Endodermal cell (in vitro differentiated cells): ENCODE measurements at regions not wholly inside any gene's neighbourhood (a gene's known extent, or its start where the extent isn't known, plus 50 kb on each side); places are given as distances from the start of the nearest gene placed in this dataset.

Source experiments
- DNase-seq: peaks from one replicate; pipeline ENCODE4 v3.0.0-alpha.2; 2017
- H3K27ac ChIP-seq: 2 replicates; pipeline ENCODE4 v1.5.1; 2013; ENCODE audit warnings: mild to moderate bottlenecking, low read depth, low read length, moderate library complexity
- H3K27me3 ChIP-seq: 2 replicates; pipeline ENCODE4 v1.6.1; 2013; ENCODE audit warnings: mild to moderate bottlenecking, low read length, moderate library complexity; ENCODE audit not compliant: insufficient read depth, control insufficient read depth, poor library complexity, severe bottlenecking
- H3K36me3 ChIP-seq: 2 replicates; pipeline ENCODE4 v1.7.0; 2013; ENCODE audit warnings: mild to moderate bottlenecking, low read length, moderate library complexity; ENCODE audit not compliant: control insufficient read depth, insufficient read depth
- H3K4me1 ChIP-seq: one replicate; pipeline ENCODE4 v1.7.0; 2013; ENCODE audit warnings: low read length; ENCODE audit not compliant: control insufficient read depth, insufficient read depth
- H3K4me3 ChIP-seq: 2 replicates; pipeline ENCODE4 v1.5.1; 2013; ENCODE audit warnings: mild to moderate bottlenecking, low read length, moderate library complexity
- H3K9ac ChIP-seq: 2 replicates; pipeline ENCODE4 v1.6.1; 2013; ENCODE audit warnings: mild to moderate bottlenecking, low read length, moderate library complexity; ENCODE audit not compliant: poor library complexity, severe bottlenecking; ENCODE audit errors: extremely low read depth
- H3K9me3 ChIP-seq: 2 replicates; pipeline ENCODE4 v1.6.1; 2013; ENCODE audit warnings: mild to moderate bottlenecking, low read length, moderate library complexity; ENCODE audit not compliant: control insufficient read depth
- H3K27ac Mint-ChIP-seq: 2 replicates; pipeline ENCODE4 v1.8.0; 2020; ENCODE audit warnings: mixed read lengths
- H3K27me3 Mint-ChIP-seq: 2 replicates; pipeline ENCODE4 v1.8.0; 2021; ENCODE audit warnings: mild to moderate bottlenecking, mixed read lengths; ENCODE audit not compliant: insufficient read depth
- H3K36me3 Mint-ChIP-seq: 2 replicates; pipeline ENCODE4 v1.8.0; 2020; ENCODE audit warnings: low read depth, mixed read lengths
- H3K4me1 Mint-ChIP-seq: 2 replicates; pipeline ENCODE4 v1.8.0; 2020; ENCODE audit warnings: mixed read lengths
- H3K4me3 Mint-ChIP-seq: 2 replicates; pipeline ENCODE4 v1.8.0; 2020; ENCODE audit warnings: mild to moderate bottlenecking, moderate library complexity, mixed read lengths
- H3K9me3 Mint-ChIP-seq: 2 replicates; pipeline ENCODE4 v1.8.0; 2020; ENCODE audit warnings: mild to moderate bottlenecking, mixed read lengths
- WGBS, 2 experiments: methylation state at CpG; one replicate each; pipeline versions ENCODE4 v1.1.5 to v1.1.7; 2013; ENCODE audit warnings: missing lambda C conversion rate in 2 of 2, mixed read lengths in 1 of 2; ENCODE audit not compliant: insufficient coverage in 1 of 2, insufficient read length in 1 of 2; 5-methylcytosine and 5-hydroxymethylcytosine counted together
- TF ChIP-seq, protein P1 (sequence below): fragments of 200-600 bp; sonication (generic); conservative IDR thresholded peaks from 2 replicates; pipeline ENCODE4 v1.5.0; 2021; ENCODE audit warnings: antibody characterized with exemption, mild to moderate bottlenecking

- H3K4me1 ChIP-seq, result peaks cover 3% of the 10 kb centered on the region
- H3K27ac ChIP-seq, result no peak overlapping the region
- H3K9me3 ChIP-seq, result peaks cover 6% of the 10 kb centered on the region
- H3K4me3 Mint-ChIP-seq, result no peak overlapping the region
- DNase-seq, result no peak
- H3K36me3 Mint-ChIP-seq, result no peaks in the 10 kb centered on the region
- no peak overlapping the region for H3K27ac Mint-ChIP-seq
- peaks cover 6% of the 10 kb centered on the region for H3K9me3 Mint-ChIP-seq
- H3K27me3 Mint-ChIP-seq, result no peaks in the 10 kb centered on the region
- no peaks in the 10 kb centered on the region for H3K36me3 ChIP-seq
- H3K9ac ChIP-seq, result no peak overlapping the region
- H3K4me1 Mint-ChIP-seq, result peaks cover 16% of the 10 kb centered on the region
- H3K27me3 ChIP-seq, result no peaks in the 10 kb centered on the region
- 80 to 92% methylated on average over 1 of the region's 1 CpG for WGBS, 2 experiments
- TF ChIP-seq, protein P1, sequence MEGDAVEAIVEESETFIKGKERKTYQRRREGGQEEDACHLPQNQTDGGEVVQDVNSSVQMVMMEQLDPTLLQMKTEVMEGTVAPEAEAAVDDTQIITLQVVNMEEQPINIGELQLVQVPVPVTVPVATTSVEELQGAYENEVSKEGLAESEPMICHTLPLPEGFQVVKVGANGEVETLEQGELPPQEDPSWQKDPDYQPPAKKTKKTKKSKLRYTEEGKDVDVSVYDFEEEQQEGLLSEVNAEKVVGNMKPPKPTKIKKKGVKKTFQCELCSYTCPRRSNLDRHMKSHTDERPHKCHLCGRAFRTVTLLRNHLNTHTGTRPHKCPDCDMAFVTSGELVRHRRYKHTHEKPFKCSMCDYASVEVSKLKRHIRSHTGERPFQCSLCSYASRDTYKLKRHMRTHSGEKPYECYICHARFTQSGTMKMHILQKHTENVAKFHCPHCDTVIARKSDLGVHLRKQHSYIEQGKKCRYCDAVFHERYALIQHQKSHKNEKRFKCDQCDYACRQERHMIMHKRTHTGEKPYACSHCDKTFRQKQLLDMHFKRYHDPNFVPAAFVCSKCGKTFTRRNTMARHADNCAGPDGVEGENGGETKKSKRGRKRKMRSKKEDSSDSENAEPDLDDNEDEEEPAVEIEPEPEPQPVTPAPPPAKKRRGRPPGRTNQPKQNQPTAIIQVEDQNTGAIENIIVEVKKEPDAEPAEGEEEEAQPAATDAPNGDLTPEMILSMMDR, result no peak
- H3K4me3 ChIP-seq, result no peak overlapping the region
Measured at GRCh38 chr5:144105371-144105770, 65.1 kb downstream of the YIPF5 start.

GRCh38 chr5:144108131-144108530, 62.3 kb downstream of the YIPF5 start:
- Mint-ChIP-seq H3K4me3 (no peak overlapping the region), H3K36me3 (peaks cover 2% of the 10 kb centered on the region), H3K27ac (no peak overlapping the region), H3K27me3 (no peaks in the 10 kb centered on the region), H3K9me3 (peaks cover 11% of the 10 kb centered on the region), H3K4me1 (peaks cover 16% of the 10 kb centered on the region)
- Histone ChIP-seq H3K4me1 (peaks cover 3% of the 10 kb centered on the region), H3K9ac (no peak overlapping the region), H3K9me3 (peaks cover 23% of the 10 kb centered on the region), H3K27ac (no peak overlapping the region), H3K4me3 (no peak overlapping the region), H3K36me3 (no peaks in the 10 kb centered on the region), H3K27me3 (no peaks in the 10 kb centered on the region)
- TF ChIP-seq, protein P1, result no peak
- no peak for DNase-seq
